ENCODE measurements at regions not wholly inside any gene's neighbourhood (a gene's known extent, or its start where the extent isn't known, plus 50 kb on each side); places are given as distances from the start of the nearest gene placed in this dataset.
"Not testable (repeated sequence)": the region's sequence is repeated elsewhere in the genome, so short reads cannot be mapped to it uniquely, and the experiment has no call there.

GRCh38 chr4:179048839-179049453 is 1606.7 kb upstream of the AGA start:
- FAIRE-seq = no peak

- no peak for FAIRE-seq
These were observed 1609.0 kb upstream of the AGA start for GRCh38 chr4:179051206-179051605.

- no peak for FAIRE-seq
These were observed 1617.2 kb upstream of the AGA start for GRCh38 chr4:179059396-179059795.

- FAIRE-seq = not testable (repeated sequence)
These were observed 1624.0 kb upstream of the AGA start for GRCh38 chr4:179066254-179066653.

GRCh38 chr4:179071131-179071530 is 1628.9 kb upstream of the AGA start:
- no peak for FAIRE-seq

GRCh38 chr4:179076865-179077264 is 1634.6 kb upstream of the AGA start:
- FAIRE-seq = no peak

- no peak for FAIRE-seq
These were observed 1653.5 kb upstream of the AGA start for GRCh38 chr4:179095585-179096221.

GRCh38 chr4:179097741-179098140 is 1655.5 kb upstream of the AGA start:
- FAIRE-seq = no peak

GRCh38 chr4:179110356-179110755 is 1668.1 kb upstream of the AGA start:
- no peak for FAIRE-seq

GRCh38 chr4:179110816-179111215 is 1668.6 kb upstream of the AGA start:
- no peak for FAIRE-seq

- no peak for FAIRE-seq
These were observed 1670.4 kb upstream of the AGA start for GRCh38 chr4:179112441-179113170.

GRCh38 chr4:179114615-179115014 is 1672.4 kb upstream of the AGA start:
- FAIRE-seq = no peak

GRCh38 chr4:179116011-179116410 is 1673.8 kb upstream of the AGA start:
- FAIRE-seq = no peak

GRCh38 chr4:179116581-179116980 is 1674.3 kb upstream of the AGA start:
- no peak for FAIRE-seq

- FAIRE-seq = no peak
These were observed 1680.8 kb upstream of the AGA start for GRCh38 chr4:179123084-179123483.

- FAIRE-seq = no peak
These were observed 1682.2 kb upstream of the AGA start for GRCh38 chr4:179124419-179124818.

GRCh38 chr4:179124957-179125356 is 1682.7 kb upstream of the AGA start:
- FAIRE-seq = no peak

- no peak for FAIRE-seq
These were observed 1683.6 kb upstream of the AGA start for GRCh38 chr4:179125870-179126269.

GRCh38 chr4:179128299-179128698 is 1686.1 kb upstream of the AGA start:
- no peak for FAIRE-seq

- FAIRE-seq = no peak
These were observed 1688.0 kb upstream of the AGA start for GRCh38 chr4:179130122-179130714.

- FAIRE-seq = no peak
These were observed 1703.7 kb upstream of the AGA start for GRCh38 chr4:179145746-179146525.

- FAIRE-seq = no peak
These were observed 1709.5 kb upstream of the AGA start for GRCh38 chr4:179151770-179152169.

- no peak for FAIRE-seq
These were observed 1720.9 kb upstream of the AGA start for GRCh38 chr4:179163147-179163546.

Measured in G401.6 (cell line).